Activated CD4-positive, alpha-beta T cell treated with anti-CD3 and anti-CD28 coated beads, Interleukin-2, amount 10 ng/mL, durations not matched to agents 24 days and 14 days (primary cell): ENCODE measurements at regions not wholly inside any gene's neighbourhood (a gene's known extent, or its start where the extent isn't known, plus 50 kb on each side); places are given as distances from the start of the nearest gene placed in this dataset.
"Not testable (repeated sequence)": the region's sequence is repeated elsewhere in the genome, so short reads cannot be mapped to it uniquely, and the experiment has no call there.

Experiments used
- DNase-seq: peaks from one replicate; pipeline ENCODE4 v3.0.0; 2022
- H3K27ac Mint-ChIP-seq: one replicate; pipeline ENCODE4 v1.8.0; 2022; ENCODE audit warnings: mild to moderate bottlenecking, mixed read lengths
- H3K27me3 Mint-ChIP-seq: one replicate; pipeline ENCODE4 v1.8.0; 2022; ENCODE audit warnings: mixed read lengths
- H3K36me3 Mint-ChIP-seq: one replicate; pipeline ENCODE4 v1.8.0; 2022; ENCODE audit warnings: low read depth, mild to moderate bottlenecking, mixed read lengths
- H3K4me1 Mint-ChIP-seq: one replicate; pipeline ENCODE4 v1.8.0; 2021; ENCODE audit warnings: mixed read lengths
- H3K4me3 Mint-ChIP-seq: one replicate; pipeline ENCODE4 v1.8.0; 2022; ENCODE audit warnings: mild to moderate bottlenecking, moderate library complexity, mixed read lengths
- H3K9me3 Mint-ChIP-seq: one replicate; pipeline ENCODE4 v1.8.0; 2021; ENCODE audit warnings: mixed read lengths
- intact Hi-C: fragments of 100-400 bp; cut with micrococcal nuclease; formaldehyde crosslinking; loops from one replicate; pipeline ENCODE4 v1.15.1; 2023

DNA sequence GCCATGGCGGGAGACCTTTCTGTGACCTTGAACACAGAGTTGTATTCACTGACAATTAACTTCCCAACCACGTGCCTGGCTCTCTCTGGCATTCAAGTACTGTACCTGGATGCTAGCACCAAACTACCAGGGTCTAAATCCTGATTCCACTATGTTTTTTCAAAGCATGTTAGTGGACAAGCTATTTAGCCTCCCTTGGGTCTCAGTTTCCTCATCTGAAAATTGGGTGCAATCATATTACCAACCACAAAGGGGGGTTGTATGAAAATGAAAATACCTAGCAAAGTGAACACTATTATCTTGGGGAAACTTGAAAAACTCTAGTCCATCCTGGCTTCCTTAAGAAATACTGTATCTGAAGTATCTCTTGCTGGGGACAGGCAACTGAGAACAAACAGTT is 308.7 kb upstream of the SGK1 start:
- Mint-ChIP-seq H3K4me3 (no peak overlapping the region), H3K27ac (no peak overlapping the region), H3K9me3 (no peaks in the 10 kb centered on the region), H3K4me1 (peaks cover 8% of the 10 kb centered on the region), H3K27me3 (peaks cover 18% of the 10 kb centered on the region), H3K36me3 (no peaks in the 10 kb centered on the region)
- no peak for DNase-seq
- intact Hi-C loops, result no loop called here

DNA sequence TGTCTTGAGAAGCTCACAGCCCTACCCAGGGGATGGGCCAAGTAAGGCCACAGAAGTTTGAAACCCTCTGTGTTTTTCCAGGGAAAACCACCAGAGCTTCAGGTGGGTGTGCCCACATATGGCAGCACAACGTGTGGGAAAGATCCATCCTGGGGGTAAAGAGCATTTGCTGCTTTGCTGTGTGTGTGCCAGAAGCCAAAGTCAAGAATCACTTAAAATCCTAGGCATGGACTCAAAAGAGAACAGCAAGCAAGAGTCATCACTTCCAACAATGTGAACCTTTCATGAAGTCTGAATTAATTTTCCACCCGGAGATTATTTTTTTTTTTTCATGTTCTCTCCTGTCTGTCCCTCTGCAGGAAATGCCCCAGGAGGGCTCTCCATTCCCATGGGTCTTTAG is 308.2 kb upstream of the SGK1 start:
- intact Hi-C loops, result no loop called here

GRCh38 chr6:134624781-134625180 is 306.9 kb upstream of the SGK1 start:
- H3K4me3 Mint-ChIP-seq, result no peak overlapping the region
- no peaks in the 10 kb centered on the region for H3K9me3 Mint-ChIP-seq
- peaks cover 8% of the 10 kb centered on the region for H3K4me1 Mint-ChIP-seq
- no peak overlapping the region for H3K27ac Mint-ChIP-seq
- H3K36me3 Mint-ChIP-seq, result no peaks in the 10 kb centered on the region
- peaks cover 7% of the 10 kb centered on the region for H3K27me3 Mint-ChIP-seq
- intact Hi-C loops, result no loop called here
- no peak for DNase-seq

More for the DNA sequence above, 308.2 kb upstream of the SGK1 start:
- H3K27me3 Mint-ChIP-seq, result peaks cover 15% of the 10 kb centered on the region
- H3K9me3 Mint-ChIP-seq, result no peaks in the 10 kb centered on the region
- DNase-seq, result no peak
- no peak overlapping the region for H3K27ac Mint-ChIP-seq
- no peaks in the 10 kb centered on the region for H3K36me3 Mint-ChIP-seq
- H3K4me3 Mint-ChIP-seq, result no peak overlapping the region
- H3K4me1 Mint-ChIP-seq, result peaks cover 8% of the 10 kb centered on the region

GRCh38 chr6:134623401-134623800 is 305.5 kb upstream of the SGK1 start:
- Mint-ChIP-seq H3K36me3 (no peaks in the 10 kb centered on the region), H3K4me1 (peaks cover 8% of the 10 kb centered on the region), H3K27me3 (peaks cover 18% of the 10 kb centered on the region), H3K4me3 (no peak overlapping the region), H3K9me3 (no peaks in the 10 kb centered on the region), H3K27ac (no peak overlapping the region)
- DNase-seq, result no peak
- intact Hi-C loops, result no loop called here

GRCh38 chr6:134622382-134623173 is 304.7 kb upstream of the SGK1 start:
- H3K4me3 Mint-ChIP-seq, result no peak overlapping the region
- no peaks in the 10 kb centered on the region for H3K9me3 Mint-ChIP-seq
- no peak for DNase-seq
- H3K27me3 Mint-ChIP-seq, result peaks cover 23% of the 10 kb centered on the region
- H3K36me3 Mint-ChIP-seq, result no peaks in the 10 kb centered on the region
- peaks cover 8% of the 10 kb centered on the region for H3K4me1 Mint-ChIP-seq
- no peak overlapping the region for H3K27ac Mint-ChIP-seq
- intact Hi-C loops, result no loop called here

DNA sequence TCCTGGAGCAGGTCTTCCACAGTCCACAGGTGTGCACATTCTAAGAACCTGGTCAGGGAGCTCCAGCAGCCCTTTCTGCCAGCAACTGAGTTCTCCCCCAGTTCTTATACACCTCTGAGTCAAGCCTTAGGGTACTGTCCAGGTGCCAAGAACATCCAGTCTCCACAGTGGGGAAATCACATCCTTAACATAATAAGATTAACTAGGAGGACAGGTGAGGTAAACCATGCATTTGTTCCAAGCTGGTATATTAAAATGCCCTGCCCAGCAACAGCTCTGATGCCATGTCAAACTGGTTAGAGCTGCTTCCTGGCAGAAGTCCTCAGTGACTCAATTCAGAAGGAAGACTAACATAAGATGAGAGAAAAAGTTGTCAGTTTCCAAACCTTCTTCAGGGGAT is 303.9 kb upstream of the SGK1 start:
- H3K27ac Mint-ChIP-seq, result no peak overlapping the region
- peaks cover 23% of the 10 kb centered on the region for H3K27me3 Mint-ChIP-seq
- no peaks in the 10 kb centered on the region for H3K9me3 Mint-ChIP-seq
- H3K36me3 Mint-ChIP-seq, result no peaks in the 10 kb centered on the region
- peaks cover 8% of the 10 kb centered on the region for H3K4me1 Mint-ChIP-seq
- intact Hi-C loops, result no loop called here
- no peak overlapping the region for H3K4me3 Mint-ChIP-seq
- no peak for DNase-seq

GRCh38 chr6:134619789-134620188 is 301.9 kb upstream of the SGK1 start:
- intact Hi-C loops, result no loop called here
- Mint-ChIP-seq H3K4me3 (no peak overlapping the region), H3K9me3 (no peaks in the 10 kb centered on the region), H3K36me3 (no peaks in the 10 kb centered on the region), H3K27ac (no peak overlapping the region), H3K27me3 (peaks cover 23% of the 10 kb centered on the region), H3K4me1 (peaks cover 5% of the 10 kb centered on the region)
- no peak for DNase-seq

GRCh38 chr6:134619077-134619476 is 301.2 kb upstream of the SGK1 start:
- Mint-ChIP-seq H3K4me3 (no peak overlapping the region), H3K36me3 (no peaks in the 10 kb centered on the region), H3K9me3 (no peaks in the 10 kb centered on the region), H3K27me3 (peaks cover 24% of the 10 kb centered on the region), H3K4me1 (peaks cover under 1% of the 10 kb centered on the region), H3K27ac (no peak overlapping the region)
- intact Hi-C loops, result no loop called here
- no peak for DNase-seq

DNA sequence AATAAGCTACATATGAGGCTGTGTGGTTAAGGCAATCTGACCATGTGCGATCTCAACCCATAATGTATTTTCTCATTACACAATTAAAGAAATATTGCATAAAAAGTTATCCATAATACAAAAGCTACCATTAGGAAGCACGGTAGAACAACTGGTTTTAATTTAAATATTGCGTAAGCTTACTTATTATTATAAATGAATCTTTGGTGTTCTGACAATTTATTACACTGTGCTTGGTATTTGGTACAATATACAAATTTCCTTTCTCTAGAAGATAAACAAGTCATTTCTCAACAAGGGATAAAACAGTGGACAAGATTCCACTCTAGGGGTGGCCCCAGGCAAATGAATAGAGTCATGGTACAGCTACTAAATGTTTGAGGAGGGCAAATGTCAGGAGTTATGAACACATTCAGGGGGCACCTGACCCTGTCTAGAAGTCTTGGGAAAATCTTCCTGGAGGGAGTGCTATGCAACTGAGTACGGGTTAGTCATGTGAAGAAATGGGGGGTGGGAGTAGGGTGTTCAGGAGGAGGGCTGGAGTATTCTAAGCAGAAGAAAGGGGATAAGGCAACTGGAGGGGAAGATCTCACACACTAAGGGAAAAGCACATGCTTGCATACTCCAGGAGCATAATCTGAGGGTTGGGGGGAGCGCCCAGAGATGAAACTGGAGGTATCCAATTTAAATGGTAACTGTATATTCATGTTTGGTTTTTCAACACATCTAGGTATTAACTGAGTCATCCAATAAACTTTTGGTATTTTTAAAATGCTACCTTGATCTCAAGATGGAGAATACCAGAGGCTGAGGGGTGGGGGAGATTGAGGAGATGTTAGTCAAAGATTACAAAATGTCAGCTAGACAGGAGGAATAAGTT is 296.9 kb upstream of the SGK1 start:
- Mint-ChIP-seq H3K27ac (no peak overlapping the region), H3K36me3 (no peaks in the 10 kb centered on the region), H3K9me3 (no peaks in the 10 kb centered on the region), H3K27me3 (peaks cover 19% of the 10 kb centered on the region), H3K4me3 (no peak overlapping the region), H3K4me1 (no peaks in the 10 kb centered on the region)
- no peak for DNase-seq
- intact Hi-C loops, result no loop called here

- H3K4me1 Mint-ChIP-seq, H3K27ac Mint-ChIP-seq, H3K27me3 Mint-ChIP-seq, H3K9me3 Mint-ChIP-seq, H3K4me3 Mint-ChIP-seq, H3K36me3 Mint-ChIP-seq, DNase-seq, intact Hi-C loops: not testable (repeated sequence)
Observed at GRCh38 chr6:134612128-134612527, 294.2 kb upstream of the SGK1 start.

DNA sequence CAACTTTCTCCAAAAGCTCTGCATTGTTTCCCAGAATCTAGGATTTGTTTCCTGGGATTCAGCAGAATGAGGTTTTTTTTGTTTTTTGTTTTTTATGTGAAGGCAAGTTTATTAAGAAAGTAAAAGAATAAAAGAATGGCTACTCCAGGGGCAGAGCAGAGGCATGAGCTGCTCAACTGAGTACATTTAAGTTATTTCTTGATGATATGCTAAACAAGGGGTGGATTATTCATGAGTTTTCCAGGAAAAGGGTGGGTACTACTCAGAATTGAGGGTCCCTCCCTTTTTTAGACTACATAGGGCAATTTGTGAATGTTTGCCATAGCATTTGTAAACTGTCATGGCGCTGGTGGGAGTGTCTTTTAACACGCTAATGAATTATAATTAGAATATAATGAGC is 292.5 kb upstream of the SGK1 start:
- Mint-ChIP-seq H3K27ac (no peak overlapping the region), H3K27me3 (peaks cover 3% of the 10 kb centered on the region), H3K36me3 (no peaks in the 10 kb centered on the region)

DNA sequence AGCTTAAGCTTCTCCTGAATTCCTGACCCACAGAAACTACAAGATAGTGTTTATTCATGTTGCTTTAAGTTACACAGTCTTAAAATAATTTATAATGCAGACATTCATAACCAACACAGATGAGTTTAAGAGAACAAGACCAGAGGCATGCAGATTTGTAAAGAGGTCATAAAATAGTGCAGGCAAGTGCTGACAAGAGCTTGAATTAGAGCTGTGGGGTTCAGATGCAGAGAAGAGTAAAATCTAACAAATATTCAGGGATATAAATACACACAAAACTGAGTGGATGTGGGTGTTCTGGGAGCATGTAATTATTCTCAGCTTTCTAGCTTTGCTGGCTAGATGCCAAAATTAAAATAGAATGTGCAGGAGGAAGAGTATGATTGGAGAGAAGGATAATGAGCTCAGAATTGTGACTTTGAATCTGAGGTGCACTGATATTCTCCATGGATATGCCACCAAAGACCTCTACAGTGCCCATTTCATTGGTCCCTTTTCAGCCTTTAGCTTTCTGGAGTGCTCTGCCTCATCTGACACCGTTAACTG is 291.9 kb upstream of the SGK1 start:
- intact Hi-C loops, result no loop called here
- Mint-ChIP-seq H3K36me3 (no peaks in the 10 kb centered on the region), H3K9me3 (no peaks in the 10 kb centered on the region), H3K27ac (no peak overlapping the region), H3K4me1 (no peaks in the 10 kb centered on the region), H3K27me3 (peaks cover under 1% of the 10 kb centered on the region), H3K4me3 (no peak overlapping the region)
- DNase-seq, result no peak

More for the DNA sequence above, 292.5 kb upstream of the SGK1 start:
- no peak for DNase-seq
- H3K9me3 Mint-ChIP-seq, result no peaks in the 10 kb centered on the region
- H3K4me1 Mint-ChIP-seq, result no peaks in the 10 kb centered on the region
- intact Hi-C loops, result no loop called here
- no peak overlapping the region for H3K4me3 Mint-ChIP-seq

DNA sequence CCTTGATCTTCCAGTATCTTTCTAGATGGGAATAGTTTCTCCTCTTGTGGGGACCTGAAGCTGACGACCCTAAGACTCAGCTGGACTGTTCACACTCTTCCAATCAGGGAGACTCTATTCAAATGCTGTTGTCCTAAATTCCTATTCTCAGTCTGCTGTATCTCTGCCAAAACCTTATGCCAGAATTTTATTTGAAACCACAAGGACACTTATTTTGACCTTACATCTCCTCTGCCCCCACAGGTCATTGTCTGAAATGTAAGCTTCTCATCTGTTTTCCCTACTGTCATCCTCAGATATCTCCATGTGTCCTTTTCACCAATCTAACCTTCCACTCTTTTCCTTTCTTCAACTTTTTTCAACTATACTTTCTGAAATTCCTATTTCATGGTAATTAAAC is 289.5 kb upstream of the SGK1 start:
- H3K4me3 Mint-ChIP-seq, result no peak overlapping the region
- no peak overlapping the region for H3K27ac Mint-ChIP-seq
- intact Hi-C loops, result no loop called here
- no peaks in the 10 kb centered on the region for H3K27me3 Mint-ChIP-seq
- no peaks in the 10 kb centered on the region for H3K36me3 Mint-ChIP-seq
- H3K4me1 Mint-ChIP-seq, result no peaks in the 10 kb centered on the region
- no peak for DNase-seq
- no peaks in the 10 kb centered on the region for H3K9me3 Mint-ChIP-seq

GRCh38 chr6:134605034-134605433 is 287.1 kb upstream of the SGK1 start:
- Mint-ChIP-seq H3K9me3 (peaks cover 6% of the 10 kb centered on the region), H3K27me3 (no peaks in the 10 kb centered on the region), H3K36me3 (no peaks in the 10 kb centered on the region), H3K4me3 (no peak overlapping the region), H3K27ac (no peak overlapping the region), H3K4me1 (no peaks in the 10 kb centered on the region)
- no peak for DNase-seq
- intact Hi-C loops, result no loop called here
